ENCODE measurements at regions not wholly inside any gene's neighbourhood (a gene's known extent, or its start where the extent isn't known, plus 50 kb on each side); places are given as distances from the start of the nearest gene placed in this dataset.

- TF ChIP-seq CTCF (IDR thresholded peaks at IDR 0.05) (no peak), POLR2A (IDR thresholded peaks at IDR 0.05) (no peak), POLR2AphosphoS5 (IDR thresholded peaks at IDR 0.05) (no peak)
Observed at GRCh38 chr4:37146260-37146659, 98.3 kb upstream of the NWD2 start.

Measured in sigmoid colon (tissue), 4 donors.